Ishikawa (cell line): ENCODE measurements at regions not wholly inside any gene's neighbourhood (a gene's known extent, or its start where the extent isn't known, plus 50 kb on each side); places are given as distances from the start of the nearest gene placed in this dataset.

Source experiments
- CEBPB ChIP-seq: IDR thresholded peaks from 2 replicates; pipeline ENCODE4 v1.6.1; 2012
- CREB1 ChIP-seq: IDR thresholded peaks from 2 replicates; pipeline ENCODE4 v1.6.1; 2012; ENCODE audit warnings: low read depth
- EGR1 ChIP-seq: IDR thresholded peaks from 2 replicates; pipeline ENCODE4 v1.6.1; 2012
- EP300 ChIP-seq: IDR thresholded peaks from 2 replicates; pipeline ENCODE4 v1.6.1; 2012; ENCODE audit warnings: borderline replicate concordance
- FOXM1 ChIP-seq: IDR thresholded peaks from 2 replicates; pipeline ENCODE4 v1.6.1; 2012; ENCODE audit warnings: low read depth, borderline replicate concordance
- NFIC ChIP-seq: IDR thresholded peaks from 2 replicates; pipeline ENCODE4 v1.6.1; 2012
- RAD21 ChIP-seq: IDR thresholded peaks from 2 replicates; pipeline ENCODE4 v1.6.1; 2012; ENCODE audit warnings: low read depth
- TAF1 ChIP-seq: IDR thresholded peaks from 2 replicates; pipeline ENCODE4 v1.6.1; 2012; ENCODE audit warnings: low read depth, mild to moderate bottlenecking
- TCF12 ChIP-seq: IDR thresholded peaks from 2 replicates; pipeline ENCODE4 v1.6.1; 2012; ENCODE audit warnings: low read depth
- TEAD4 ChIP-seq: IDR thresholded peaks from 2 replicates; pipeline ENCODE4 v1.6.1; 2012
- USF1 ChIP-seq: IDR thresholded peaks from 2 replicates; pipeline ENCODE4 v1.6.1; 2012
- YY1 ChIP-seq: IDR thresholded peaks from 2 replicates; pipeline ENCODE4 v1.6.1; 2012; ENCODE audit warnings: low read depth
- ZBTB7A ChIP-seq: IDR thresholded peaks from 2 replicates; pipeline ENCODE4 v1.6.1; 2012; ENCODE audit warnings: low read depth
- TF ChIP-seq, protein P1 (sequence below): IDR thresholded peaks from 2 replicates; pipeline ENCODE4 v1.6.1; 2012; ENCODE audit warnings: low read depth, mild to moderate bottlenecking
- TF ChIP-seq, protein P2 (sequence below): IDR thresholded peaks from 2 replicates; pipeline ENCODE4 v1.6.1; 2012

DNA sequence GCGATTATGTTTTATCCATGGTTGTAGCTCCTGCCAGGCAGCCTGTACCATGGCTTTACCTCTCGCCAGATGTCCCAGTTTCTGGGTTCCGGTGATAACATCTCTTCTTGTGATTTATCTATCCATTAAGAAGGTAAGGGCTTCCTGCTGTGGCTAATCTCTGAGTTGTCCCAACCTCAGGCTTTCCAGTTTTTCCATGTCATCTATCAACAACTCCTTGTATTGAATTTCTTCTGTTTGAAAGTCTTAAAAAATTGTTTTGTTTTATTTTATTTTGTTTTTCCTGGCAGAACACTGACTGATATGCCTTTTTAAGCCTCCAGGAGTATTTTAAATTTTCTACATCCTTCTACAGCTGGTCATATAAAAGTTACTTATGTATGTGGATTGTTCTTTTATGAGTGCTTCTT lies 241.9 kb downstream of the ANTXR2 start:
- TF ChIP-seq EP300 (no peak), ZBTB7A (no peak), TCF12 (no peak), RAD21 (no peak), USF1 (no peak), EGR1 (no peak), FOXM1 (no peak), CREB1 (no peak), TEAD4 (no peak), TAF1 (no peak), YY1 (no peak), NFIC (no peak), CEBPB (no peak)
- TF ChIP-seq, protein P1, sequence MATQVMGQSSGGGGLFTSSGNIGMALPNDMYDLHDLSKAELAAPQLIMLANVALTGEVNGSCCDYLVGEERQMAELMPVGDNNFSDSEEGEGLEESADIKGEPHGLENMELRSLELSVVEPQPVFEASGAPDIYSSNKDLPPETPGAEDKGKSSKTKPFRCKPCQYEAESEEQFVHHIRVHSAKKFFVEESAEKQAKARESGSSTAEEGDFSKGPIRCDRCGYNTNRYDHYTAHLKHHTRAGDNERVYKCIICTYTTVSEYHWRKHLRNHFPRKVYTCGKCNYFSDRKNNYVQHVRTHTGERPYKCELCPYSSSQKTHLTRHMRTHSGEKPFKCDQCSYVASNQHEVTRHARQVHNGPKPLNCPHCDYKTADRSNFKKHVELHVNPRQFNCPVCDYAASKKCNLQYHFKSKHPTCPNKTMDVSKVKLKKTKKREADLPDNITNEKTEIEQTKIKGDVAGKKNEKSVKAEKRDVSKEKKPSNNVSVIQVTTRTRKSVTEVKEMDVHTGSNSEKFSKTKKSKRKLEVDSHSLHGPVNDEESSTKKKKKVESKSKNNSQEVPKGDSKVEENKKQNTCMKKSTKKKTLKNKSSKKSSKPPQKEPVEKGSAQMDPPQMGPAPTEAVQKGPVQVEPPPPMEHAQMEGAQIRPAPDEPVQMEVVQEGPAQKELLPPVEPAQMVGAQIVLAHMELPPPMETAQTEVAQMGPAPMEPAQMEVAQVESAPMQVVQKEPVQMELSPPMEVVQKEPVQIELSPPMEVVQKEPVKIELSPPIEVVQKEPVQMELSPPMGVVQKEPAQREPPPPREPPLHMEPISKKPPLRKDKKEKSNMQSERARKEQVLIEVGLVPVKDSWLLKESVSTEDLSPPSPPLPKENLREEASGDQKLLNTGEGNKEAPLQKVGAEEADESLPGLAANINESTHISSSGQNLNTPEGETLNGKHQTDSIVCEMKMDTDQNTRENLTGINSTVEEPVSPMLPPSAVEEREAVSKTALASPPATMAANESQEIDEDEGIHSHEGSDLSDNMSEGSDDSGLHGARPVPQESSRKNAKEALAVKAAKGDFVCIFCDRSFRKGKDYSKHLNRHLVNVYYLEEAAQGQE, result no peak
- TF ChIP-seq, protein P2, sequence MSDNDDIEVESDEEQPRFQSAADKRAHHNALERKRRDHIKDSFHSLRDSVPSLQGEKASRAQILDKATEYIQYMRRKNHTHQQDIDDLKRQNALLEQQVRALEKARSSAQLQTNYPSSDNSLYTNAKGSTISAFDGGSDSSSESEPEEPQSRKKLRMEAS, result no peak

- no peak for TF ChIP-seq TEAD4
- TF ChIP-seq TAF1, result no peak
- TF ChIP-seq, protein P1, result no peak
- TF ChIP-seq TCF12, result no peak
- TF ChIP-seq ZBTB7A, result no peak
- no peak for TF ChIP-seq NFIC
- TF ChIP-seq CEBPB, result no peak
- TF ChIP-seq EP300, result no peak
- TF ChIP-seq, protein P2, result no peak
- no peak for TF ChIP-seq RAD21
- no peak for TF ChIP-seq CREB1
- no peak for TF ChIP-seq EGR1
- no peak for TF ChIP-seq YY1
- TF ChIP-seq USF1, result no peak
- TF ChIP-seq FOXM1, result no peak
Observed at GRCh38 chr4:79827283-79827682, 245.7 kb downstream of the ANTXR2 start.

- TF ChIP-seq USF1 (no peak), TAF1 (no peak), CEBPB (no peak), RAD21 (no peak), TCF12 (no peak), YY1 (no peak), ZBTB7A (no peak), TEAD4 (no peak), FOXM1 (no peak)
Observed at GRCh38 chr4:79823148-79823763, 249.8 kb downstream of the ANTXR2 start.

GRCh38 chr4:79820427-79820826 lies 252.6 kb downstream of the ANTXR2 start:
- no peak for TF ChIP-seq CREB1
- TF ChIP-seq EP300, result no peak

GRCh38 chr4:79798047-79798446 lies 275.0 kb downstream of the ANTXR2 start:
- TF ChIP-seq, protein P1, result no peak
- TF ChIP-seq USF1 (no peak), RAD21 (no peak), ZBTB7A (no peak), NFIC (no peak), EP300 (no peak), EGR1 (no peak), YY1 (no peak), CREB1 (no peak), CEBPB (no peak), FOXM1 (no peak)
